NT2/D1 (cell line): ENCODE measurements at regions not wholly inside any gene's neighbourhood (a gene's known extent, or its start where the extent isn't known, plus 50 kb on each side); places are given as distances from the start of the nearest gene placed in this dataset.
"Not testable (repeated sequence)": the region's sequence is repeated elsewhere in the genome, so short reads cannot be mapped to it uniquely, and the experiment has no call there.

ENCODE experiments used
- SUZ12 ChIP-seq: IDR thresholded peaks from 2 replicates; pipeline ENCODE4 v1.6.1; 2011; ENCODE audit not compliant: insufficient read length, insufficient read depth; ENCODE audit errors: extremely low read depth
- YY1 ChIP-seq: IDR thresholded peaks from 2 replicates; pipeline ENCODE4 v1.6.1; 2011; ENCODE audit not compliant: insufficient read length, insufficient read depth
- ZNF274 ChIP-seq: IDR thresholded peaks from 2 replicates; pipeline ENCODE4 v1.6.1; 2011; ENCODE audit warnings: mild to moderate bottlenecking, low read depth, low read length

GRCh38 chr22:22376884-22377283 lies 131.7 kb downstream of the ZNF280B start:
- not testable (repeated sequence) for TF ChIP-seq ZNF274, YY1, SUZ12
